ENCODE measurements at regions not wholly inside any gene's neighbourhood (a gene's known extent, or its start where the extent isn't known, plus 50 kb on each side); places are given as distances from the start of the nearest gene placed in this dataset.

- TF ChIP-seq CTCF (IDR thresholded peaks at IDR 0.05) = no peak
- TF ChIP-seq POLR2AphosphoS5 (IDR thresholded peaks at IDR 0.05; ENCODE audit: low read depth, low read length) = no peak
- no peak for TF ChIP-seq REST (IDR thresholded peaks at IDR 0.05; ENCODE audit: insufficient read depth in 1 of 2, low read depth in 2 of 2, low read length in 1 of 2)
- no peak for TF ChIP-seq TCF7L2 (IDR thresholded peaks at IDR 0.05; ENCODE audit: low read depth, low read length)
These were observed 228.1 kb downstream of the PRL start for GRCh38 chr6:22068561-22069305.
